ENCODE measurements at regions not wholly inside any gene's neighbourhood (a gene's known extent, or its start where the extent isn't known, plus 50 kb on each side); places are given as distances from the start of the nearest gene placed in this dataset.
"Not testable (repeated sequence)": the region's sequence is repeated elsewhere in the genome, so short reads cannot be mapped to it uniquely, and the experiment has no call there.

- DNase-seq: no peak
Measured at GRCh38 chr13:53301449-53301848, 272.8 kb downstream of the OLFM4 start.

GRCh38 chr13:53305419-53305818, 276.8 kb downstream of the OLFM4 start:
- not testable (repeated sequence) for DNase-seq

GRCh38 chr13:53310786-53311185, 282.2 kb downstream of the OLFM4 start:
- DNase-seq: no peak

GRCh38 chr13:53311561-53311960, 282.9 kb downstream of the OLFM4 start:
- no peak for DNase-seq

- DNase-seq: no peak
Measured at GRCh38 chr13:53321296-53321801, 292.7 kb downstream of the OLFM4 start.

GRCh38 chr13:53324656-53325055, 296.0 kb downstream of the OLFM4 start:
- DNase-seq: no peak

GRCh38 chr13:53326716-53327115, 298.1 kb downstream of the OLFM4 start:
- DNase-seq: no peak

GRCh38 chr13:53327680-53328315, 299.2 kb downstream of the OLFM4 start:
- DNase-seq: no peak

- DNase-seq: no peak
Measured at GRCh38 chr13:53336441-53337160, 308.0 kb downstream of the OLFM4 start.

- DNase-seq: no peak
Measured at GRCh38 chr13:53338760-53339159, 310.1 kb downstream of the OLFM4 start.

GRCh38 chr13:53340505-53341143, 312.0 kb downstream of the OLFM4 start:
- DNase-seq: no peak

- no peak for DNase-seq
Measured at GRCh38 chr13:53341144-53341510, 312.5 kb downstream of the OLFM4 start.

GRCh38 chr13:53342623-53343360, 314.2 kb downstream of the OLFM4 start:
- DNase-seq: no peak

- no peak for DNase-seq
Measured at GRCh38 chr13:53343361-53343744, 314.7 kb downstream of the OLFM4 start.

- DNase-seq: no peak
Measured at GRCh38 chr13:53351021-53351420, 322.4 kb downstream of the OLFM4 start.

GRCh38 chr13:53357582-53357981, 329.0 kb downstream of the OLFM4 start:
- DNase-seq: no peak

- no peak for DNase-seq
Measured at GRCh38 chr13:53368948-53369347, 340.3 kb downstream of the OLFM4 start.

- no peak for DNase-seq
Measured at GRCh38 chr13:53379485-53379884, 350.9 kb downstream of the OLFM4 start.

GRCh38 chr13:53382008-53382407, 353.4 kb downstream of the OLFM4 start:
- no peak for DNase-seq

- DNase-seq: no peak
Measured at GRCh38 chr13:53398051-53398450, 369.4 kb downstream of the OLFM4 start.

GRCh38 chr13:53405616-53406015, 377.0 kb downstream of the OLFM4 start:
- DNase-seq: no peak

GRCh38 chr13:53408306-53408705, 379.7 kb downstream of the OLFM4 start:
- DNase-seq: no peak

GRCh38 chr13:53408847-53409568, 380.4 kb downstream of the OLFM4 start:
- no peak for DNase-seq

Data from hematopoietic multipotent progenitor cell treated with erythropoietin and hydrocortisone succinate and interleukin-3 and kit ligand, for 8 days (in vitro differentiated cells).